ENCODE measurements at regions not wholly inside any gene's neighbourhood (a gene's known extent, or its start where the extent isn't known, plus 50 kb on each side); places are given as distances from the start of the nearest gene placed in this dataset.

DNA sequence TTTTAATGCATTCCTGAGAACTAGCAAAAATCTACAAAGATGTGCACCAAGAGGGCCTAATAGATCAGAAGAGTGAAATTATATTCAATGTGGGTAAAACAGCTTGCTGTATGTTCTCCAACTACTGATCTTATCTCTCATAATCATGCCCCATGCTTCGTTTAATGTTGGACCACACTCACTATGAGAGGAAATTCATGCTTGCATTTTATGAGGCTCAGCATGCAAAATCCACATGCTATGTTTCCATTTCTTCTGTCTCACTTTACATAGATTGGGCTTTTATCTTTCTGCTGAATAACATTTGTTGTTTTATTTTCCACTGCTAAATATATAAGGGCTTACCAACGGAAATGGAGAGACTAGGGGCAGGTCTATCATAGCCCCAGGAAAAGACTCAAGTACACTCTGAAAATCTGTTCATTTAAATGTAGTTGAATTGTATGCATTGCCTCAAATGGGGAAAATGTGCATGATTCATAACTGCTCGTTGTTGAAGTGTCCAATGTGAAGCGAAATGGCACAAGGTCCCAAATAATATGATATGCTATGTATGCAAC, 474.2 kb downstream of the EFNA5 start:
- TF ChIP-seq TAF1 (IDR thresholded peaks at IDR 0.05; ENCODE audit: low read depth) = no peak
- TF ChIP-seq, protein P1, sequence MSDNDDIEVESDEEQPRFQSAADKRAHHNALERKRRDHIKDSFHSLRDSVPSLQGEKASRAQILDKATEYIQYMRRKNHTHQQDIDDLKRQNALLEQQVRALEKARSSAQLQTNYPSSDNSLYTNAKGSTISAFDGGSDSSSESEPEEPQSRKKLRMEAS (IDR thresholded peaks at IDR 0.05) = no peak
- no peak for TF ChIP-seq RAD21 (IDR thresholded peaks at IDR 0.05; ENCODE audit: low read depth)
- TF ChIP-seq, protein P2, sequence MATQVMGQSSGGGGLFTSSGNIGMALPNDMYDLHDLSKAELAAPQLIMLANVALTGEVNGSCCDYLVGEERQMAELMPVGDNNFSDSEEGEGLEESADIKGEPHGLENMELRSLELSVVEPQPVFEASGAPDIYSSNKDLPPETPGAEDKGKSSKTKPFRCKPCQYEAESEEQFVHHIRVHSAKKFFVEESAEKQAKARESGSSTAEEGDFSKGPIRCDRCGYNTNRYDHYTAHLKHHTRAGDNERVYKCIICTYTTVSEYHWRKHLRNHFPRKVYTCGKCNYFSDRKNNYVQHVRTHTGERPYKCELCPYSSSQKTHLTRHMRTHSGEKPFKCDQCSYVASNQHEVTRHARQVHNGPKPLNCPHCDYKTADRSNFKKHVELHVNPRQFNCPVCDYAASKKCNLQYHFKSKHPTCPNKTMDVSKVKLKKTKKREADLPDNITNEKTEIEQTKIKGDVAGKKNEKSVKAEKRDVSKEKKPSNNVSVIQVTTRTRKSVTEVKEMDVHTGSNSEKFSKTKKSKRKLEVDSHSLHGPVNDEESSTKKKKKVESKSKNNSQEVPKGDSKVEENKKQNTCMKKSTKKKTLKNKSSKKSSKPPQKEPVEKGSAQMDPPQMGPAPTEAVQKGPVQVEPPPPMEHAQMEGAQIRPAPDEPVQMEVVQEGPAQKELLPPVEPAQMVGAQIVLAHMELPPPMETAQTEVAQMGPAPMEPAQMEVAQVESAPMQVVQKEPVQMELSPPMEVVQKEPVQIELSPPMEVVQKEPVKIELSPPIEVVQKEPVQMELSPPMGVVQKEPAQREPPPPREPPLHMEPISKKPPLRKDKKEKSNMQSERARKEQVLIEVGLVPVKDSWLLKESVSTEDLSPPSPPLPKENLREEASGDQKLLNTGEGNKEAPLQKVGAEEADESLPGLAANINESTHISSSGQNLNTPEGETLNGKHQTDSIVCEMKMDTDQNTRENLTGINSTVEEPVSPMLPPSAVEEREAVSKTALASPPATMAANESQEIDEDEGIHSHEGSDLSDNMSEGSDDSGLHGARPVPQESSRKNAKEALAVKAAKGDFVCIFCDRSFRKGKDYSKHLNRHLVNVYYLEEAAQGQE (IDR thresholded peaks at IDR 0.05; ENCODE audit: low read depth) = no peak
- TF ChIP-seq, protein P3, sequence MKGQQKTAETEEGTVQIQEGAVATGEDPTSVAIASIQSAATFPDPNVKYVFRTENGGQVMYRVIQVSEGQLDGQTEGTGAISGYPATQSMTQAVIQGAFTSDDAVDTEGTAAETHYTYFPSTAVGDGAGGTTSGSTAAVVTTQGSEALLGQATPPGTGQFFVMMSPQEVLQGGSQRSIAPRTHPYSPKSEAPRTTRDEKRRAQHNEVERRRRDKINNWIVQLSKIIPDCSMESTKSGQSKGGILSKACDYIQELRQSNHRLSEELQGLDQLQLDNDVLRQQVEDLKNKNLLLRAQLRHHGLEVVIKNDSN (IDR thresholded peaks at IDR 0.05) = no peak
